ENCODE measurements at regions not wholly inside any gene's neighbourhood (a gene's known extent, or its start where the extent isn't known, plus 50 kb on each side); places are given as distances from the start of the nearest gene placed in this dataset.

DNA sequence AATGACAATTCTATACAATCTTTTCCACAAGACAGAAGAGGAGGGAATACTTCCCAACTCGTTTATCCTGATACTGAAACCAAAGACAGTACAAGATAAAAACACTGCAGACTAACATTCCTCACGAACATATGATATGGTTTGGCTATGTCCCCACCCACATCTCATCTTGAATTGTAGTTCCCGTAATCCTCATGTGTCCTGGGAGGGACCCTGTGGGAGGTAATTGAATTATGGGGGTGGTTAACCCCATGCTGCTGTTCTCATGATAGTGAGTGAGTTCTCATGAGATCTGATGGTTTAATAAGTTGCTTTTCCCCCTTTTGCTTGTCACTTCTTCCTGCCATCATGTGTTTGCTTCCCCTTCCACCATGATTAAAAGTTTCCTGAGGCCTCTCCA is 83.9 kb upstream of the PROK2 start:
- TF ChIP-seq POLR2A (IDR thresholded peaks at IDR 0.05) = no peak
- TF ChIP-seq, protein P1, sequence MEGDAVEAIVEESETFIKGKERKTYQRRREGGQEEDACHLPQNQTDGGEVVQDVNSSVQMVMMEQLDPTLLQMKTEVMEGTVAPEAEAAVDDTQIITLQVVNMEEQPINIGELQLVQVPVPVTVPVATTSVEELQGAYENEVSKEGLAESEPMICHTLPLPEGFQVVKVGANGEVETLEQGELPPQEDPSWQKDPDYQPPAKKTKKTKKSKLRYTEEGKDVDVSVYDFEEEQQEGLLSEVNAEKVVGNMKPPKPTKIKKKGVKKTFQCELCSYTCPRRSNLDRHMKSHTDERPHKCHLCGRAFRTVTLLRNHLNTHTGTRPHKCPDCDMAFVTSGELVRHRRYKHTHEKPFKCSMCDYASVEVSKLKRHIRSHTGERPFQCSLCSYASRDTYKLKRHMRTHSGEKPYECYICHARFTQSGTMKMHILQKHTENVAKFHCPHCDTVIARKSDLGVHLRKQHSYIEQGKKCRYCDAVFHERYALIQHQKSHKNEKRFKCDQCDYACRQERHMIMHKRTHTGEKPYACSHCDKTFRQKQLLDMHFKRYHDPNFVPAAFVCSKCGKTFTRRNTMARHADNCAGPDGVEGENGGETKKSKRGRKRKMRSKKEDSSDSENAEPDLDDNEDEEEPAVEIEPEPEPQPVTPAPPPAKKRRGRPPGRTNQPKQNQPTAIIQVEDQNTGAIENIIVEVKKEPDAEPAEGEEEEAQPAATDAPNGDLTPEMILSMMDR (IDR thresholded peaks at IDR 0.05) = no peak
- no peak for TF ChIP-seq EP300 (IDR thresholded peaks at IDR 0.05; ENCODE audit: low read depth)
- no peak for TF ChIP-seq POLR2AphosphoS5 (IDR thresholded peaks at IDR 0.05)

Data from transverse colon (tissue), 4 donors.